Breast epithelium (tissue), 3 donors: ENCODE measurements at regions not wholly inside any gene's neighbourhood (a gene's known extent, or its start where the extent isn't known, plus 50 kb on each side); places are given as distances from the start of the nearest gene placed in this dataset.

Experiments used
- POLR2A ChIP-seq: fragments of 450-650 bp; IDR thresholded peaks from one replicate; pipeline ENCODE4 v1.6.1; 2016; ENCODE audit warnings: antibody characterized with exemption, mild to moderate bottlenecking, moderate library complexity
- POLR2AphosphoS5 ChIP-seq, 3 donors: sonication (generic); formaldehyde crosslinking; IDR thresholded peaks; one replicate each; pipeline ENCODE4 v1.6.1; 2017; ENCODE audit warnings: antibody characterized with exemption in 3 of 3
- TF ChIP-seq, protein P1 (sequence below), 3 donors: fragments of 450-650 bp; IDR thresholded peaks; one replicate each; pipeline ENCODE4 v1.5.1; 2016 to 2017; ENCODE audit warnings: antibody characterized with exemption in 3 of 3, mild to moderate bottlenecking in 3 of 3, moderate library complexity in 3 of 3

- TF ChIP-seq, protein P1, sequence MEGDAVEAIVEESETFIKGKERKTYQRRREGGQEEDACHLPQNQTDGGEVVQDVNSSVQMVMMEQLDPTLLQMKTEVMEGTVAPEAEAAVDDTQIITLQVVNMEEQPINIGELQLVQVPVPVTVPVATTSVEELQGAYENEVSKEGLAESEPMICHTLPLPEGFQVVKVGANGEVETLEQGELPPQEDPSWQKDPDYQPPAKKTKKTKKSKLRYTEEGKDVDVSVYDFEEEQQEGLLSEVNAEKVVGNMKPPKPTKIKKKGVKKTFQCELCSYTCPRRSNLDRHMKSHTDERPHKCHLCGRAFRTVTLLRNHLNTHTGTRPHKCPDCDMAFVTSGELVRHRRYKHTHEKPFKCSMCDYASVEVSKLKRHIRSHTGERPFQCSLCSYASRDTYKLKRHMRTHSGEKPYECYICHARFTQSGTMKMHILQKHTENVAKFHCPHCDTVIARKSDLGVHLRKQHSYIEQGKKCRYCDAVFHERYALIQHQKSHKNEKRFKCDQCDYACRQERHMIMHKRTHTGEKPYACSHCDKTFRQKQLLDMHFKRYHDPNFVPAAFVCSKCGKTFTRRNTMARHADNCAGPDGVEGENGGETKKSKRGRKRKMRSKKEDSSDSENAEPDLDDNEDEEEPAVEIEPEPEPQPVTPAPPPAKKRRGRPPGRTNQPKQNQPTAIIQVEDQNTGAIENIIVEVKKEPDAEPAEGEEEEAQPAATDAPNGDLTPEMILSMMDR (IDR thresholded peaks at IDR 0.05), result no peak
- TF ChIP-seq POLR2AphosphoS5 (IDR thresholded peaks at IDR 0.05) (no peak), POLR2A (no peak)
Observed at GRCh38 chr11:127651175-127651887, 650.8 kb upstream of the KIRREL3 start.
